ENCODE measurements at regions not wholly inside any gene's neighbourhood (a gene's known extent, or its start where the extent isn't known, plus 50 kb on each side); places are given as distances from the start of the nearest gene placed in this dataset.

GRCh38 chr7:42338916-42339540 is 102.0 kb upstream of the GLI3 start:
- TF ChIP-seq, protein P1, sequence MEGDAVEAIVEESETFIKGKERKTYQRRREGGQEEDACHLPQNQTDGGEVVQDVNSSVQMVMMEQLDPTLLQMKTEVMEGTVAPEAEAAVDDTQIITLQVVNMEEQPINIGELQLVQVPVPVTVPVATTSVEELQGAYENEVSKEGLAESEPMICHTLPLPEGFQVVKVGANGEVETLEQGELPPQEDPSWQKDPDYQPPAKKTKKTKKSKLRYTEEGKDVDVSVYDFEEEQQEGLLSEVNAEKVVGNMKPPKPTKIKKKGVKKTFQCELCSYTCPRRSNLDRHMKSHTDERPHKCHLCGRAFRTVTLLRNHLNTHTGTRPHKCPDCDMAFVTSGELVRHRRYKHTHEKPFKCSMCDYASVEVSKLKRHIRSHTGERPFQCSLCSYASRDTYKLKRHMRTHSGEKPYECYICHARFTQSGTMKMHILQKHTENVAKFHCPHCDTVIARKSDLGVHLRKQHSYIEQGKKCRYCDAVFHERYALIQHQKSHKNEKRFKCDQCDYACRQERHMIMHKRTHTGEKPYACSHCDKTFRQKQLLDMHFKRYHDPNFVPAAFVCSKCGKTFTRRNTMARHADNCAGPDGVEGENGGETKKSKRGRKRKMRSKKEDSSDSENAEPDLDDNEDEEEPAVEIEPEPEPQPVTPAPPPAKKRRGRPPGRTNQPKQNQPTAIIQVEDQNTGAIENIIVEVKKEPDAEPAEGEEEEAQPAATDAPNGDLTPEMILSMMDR (IDR thresholded peaks at IDR 0.05; ENCODE audit: extremely low read depth in 1 of 2, insufficient read depth in 1 of 2, low read depth in 1 of 2, low read length in 2 of 2), result no peak
- TF ChIP-seq MYC (IDR thresholded peaks at IDR 0.05; ENCODE audit: low read depth, low read length) (no peak), EZH2 (IDR thresholded peaks at IDR 0.05; ENCODE audit: borderline replicate concordance, low read depth, low read length, severe bottlenecking) (no peak), JUN (IDR thresholded peaks at IDR 0.05; ENCODE audit: borderline replicate concordance, insufficient read depth, insufficient read length, low read depth) (no peak)
